ENCODE measurements at regions not wholly inside any gene's neighbourhood (a gene's known extent, or its start where the extent isn't known, plus 50 kb on each side); places are given as distances from the start of the nearest gene placed in this dataset.

GRCh38 chr2:236696834-236697233 is 127.2 kb downstream of the ACKR3 start:
- Histone ChIP-seq H3K27ac (ENCODE audit: low read depth in 1 of 2, low read length in 1 of 2) (no peak overlapping the region), H3K36me3 (ENCODE audit: control insufficient read depth in 4 of 4, insufficient read depth in 4 of 4, low read length in 4 of 4) (no peaks in the 10 kb centered on the region), H3K4me1 (ENCODE audit: control insufficient read depth in 5 of 5, insufficient read depth in 5 of 5, low read length in 5 of 5) (peaks cover 0 to 33% (median 8%) of the 10 kb centered on the region in 5 donors), H3K9me3 (ENCODE audit: control insufficient read depth in 4 of 4, insufficient read depth in 3 of 4, low read length in 3 of 4) (peaks cover 0 to 2% (median 0%) of the 10 kb centered on the region in 4 donors), H3K4me3 (no peak overlapping the region), H3K27me3 (ENCODE audit: control insufficient read depth in 3 of 3, insufficient read depth in 3 of 3, low read length in 2 of 3) (no peaks in the 10 kb centered on the region), H3K9ac (ENCODE audit: insufficient read depth in 1 of 2, low read length in 2 of 2) (no peak overlapping the region)
- DNase-seq = no peak
- no peak for ATAC-seq (ENCODE audit: insufficient read depth, low FRiP score)
- TF ChIP-seq CTCF (IDR thresholded peaks at IDR 0.05; ENCODE audit: control extremely low read depth, extremely low read depth) = no peak
- 63 to 65% methylated on average over 3 of the region's 3 CpGs for WGBS, 2 donors

GRCh38 chr2:236698016-236698627 is 128.5 kb downstream of the ACKR3 start:
- Histone ChIP-seq H3K9ac (ENCODE audit: insufficient read depth in 1 of 2, low read length in 2 of 2) (no peak overlapping the region), H3K4me1 (ENCODE audit: control insufficient read depth in 5 of 5, insufficient read depth in 5 of 5, low read length in 5 of 5) (peaks cover 0 to 44% (median 14%) of the 10 kb centered on the region in 5 donors), H3K9me3 (ENCODE audit: control insufficient read depth in 4 of 4, insufficient read depth in 3 of 4, low read length in 3 of 4) (peaks cover 0 to 2% (median 0%) of the 10 kb centered on the region in 4 donors), H3K27ac (ENCODE audit: low read depth in 1 of 2, low read length in 1 of 2) (no peak overlapping the region), H3K27me3 (ENCODE audit: control insufficient read depth in 3 of 3, insufficient read depth in 3 of 3, low read length in 2 of 3) (no peaks in the 10 kb centered on the region), H3K36me3 (ENCODE audit: control insufficient read depth in 4 of 4, insufficient read depth in 4 of 4, low read length in 4 of 4) (no peaks in the 10 kb centered on the region), H3K4me3 (no peak overlapping the region)
- TF ChIP-seq CTCF (IDR thresholded peaks at IDR 0.05; ENCODE audit: control extremely low read depth, extremely low read depth) = no peak
- ATAC-seq (ENCODE audit: insufficient read depth, low FRiP score) = no peak
- DNase-seq = peak; percentile 86 to 91 (median 90)
- WGBS, 2 donors = 86 to 88% methylated on average over 8 of the region's 8 CpGs

GRCh38 chr2:236700703-236701102 is 131.1 kb downstream of the ACKR3 start:
- no peak for TF ChIP-seq CTCF (IDR thresholded peaks at IDR 0.05; ENCODE audit: control extremely low read depth, extremely low read depth)
- Histone ChIP-seq H3K27ac (ENCODE audit: low read depth in 1 of 2, low read length in 1 of 2) (no peak overlapping the region), H3K27me3 (ENCODE audit: control insufficient read depth in 3 of 3, insufficient read depth in 3 of 3, low read length in 2 of 3) (no peaks in the 10 kb centered on the region), H3K9me3 (ENCODE audit: control insufficient read depth in 4 of 4, insufficient read depth in 3 of 4, low read length in 3 of 4) (peaks cover 0 to 2% (median 0%) of the 10 kb centered on the region in 4 donors), H3K4me3 (no peak overlapping the region), H3K4me1 (ENCODE audit: control insufficient read depth in 5 of 5, insufficient read depth in 5 of 5, low read length in 5 of 5) (peaks cover 0 to 68% (median 20%) of the 10 kb centered on the region in 5 donors), H3K36me3 (ENCODE audit: control insufficient read depth in 4 of 4, insufficient read depth in 4 of 4, low read length in 4 of 4) (no peaks in the 10 kb centered on the region), H3K9ac (ENCODE audit: insufficient read depth in 1 of 2, low read length in 2 of 2) (no peak overlapping the region)
- DNase-seq = no peak
- 95 to 96% methylated on average over 4 of the region's 4 CpGs for WGBS, 2 donors
- ATAC-seq (ENCODE audit: insufficient read depth, low FRiP score) = no peak
